Fibroblast of lung (primary cell): ENCODE measurements at regions not wholly inside any gene's neighbourhood (a gene's known extent, or its start where the extent isn't known, plus 50 kb on each side); places are given as distances from the start of the nearest gene placed in this dataset.

Experiments used
- EZH2 ChIP-seq: IDR thresholded peaks from 2 replicates; pipeline ENCODE4 v1.5.1; 2012; ENCODE audit warnings: low read length, control low read depth, mild to moderate bottlenecking; ENCODE audit errors: missing control alignments
- TF ChIP-seq, protein P1 (sequence below), 2 donors: IDR thresholded peaks in 1 of 2; conservative IDR thresholded peaks in 1 of 2; 1 replicate in 1 of 2; 2 replicates in 1 of 2; pipeline ENCODE4 v1.5.1; 2011 to 2012; ENCODE audit warnings: low read length in 2 of 2, control low read depth in 1 of 2, inconsistent platforms in 1 of 2, low read depth in 1 of 2, mild to moderate bottlenecking in 1 of 2

- TF ChIP-seq, protein P1, sequence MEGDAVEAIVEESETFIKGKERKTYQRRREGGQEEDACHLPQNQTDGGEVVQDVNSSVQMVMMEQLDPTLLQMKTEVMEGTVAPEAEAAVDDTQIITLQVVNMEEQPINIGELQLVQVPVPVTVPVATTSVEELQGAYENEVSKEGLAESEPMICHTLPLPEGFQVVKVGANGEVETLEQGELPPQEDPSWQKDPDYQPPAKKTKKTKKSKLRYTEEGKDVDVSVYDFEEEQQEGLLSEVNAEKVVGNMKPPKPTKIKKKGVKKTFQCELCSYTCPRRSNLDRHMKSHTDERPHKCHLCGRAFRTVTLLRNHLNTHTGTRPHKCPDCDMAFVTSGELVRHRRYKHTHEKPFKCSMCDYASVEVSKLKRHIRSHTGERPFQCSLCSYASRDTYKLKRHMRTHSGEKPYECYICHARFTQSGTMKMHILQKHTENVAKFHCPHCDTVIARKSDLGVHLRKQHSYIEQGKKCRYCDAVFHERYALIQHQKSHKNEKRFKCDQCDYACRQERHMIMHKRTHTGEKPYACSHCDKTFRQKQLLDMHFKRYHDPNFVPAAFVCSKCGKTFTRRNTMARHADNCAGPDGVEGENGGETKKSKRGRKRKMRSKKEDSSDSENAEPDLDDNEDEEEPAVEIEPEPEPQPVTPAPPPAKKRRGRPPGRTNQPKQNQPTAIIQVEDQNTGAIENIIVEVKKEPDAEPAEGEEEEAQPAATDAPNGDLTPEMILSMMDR (conservative IDR thresholded peaks at IDR 0.05 in 1 of 2, IDR thresholded peaks at IDR 0.05 in 1 of 2; ENCODE audit: low read depth in 1 of 2, low read length in 2 of 2) = no peak
- TF ChIP-seq EZH2 = no peak
These were observed 664.6 kb upstream of the ADAMTS5 start for GRCh38 chr21:27631471-27631870.
